Neural progenitor cell (in vitro differentiated cells): ENCODE measurements at regions not wholly inside any gene's neighbourhood (a gene's known extent, or its start where the extent isn't known, plus 50 kb on each side); places are given as distances from the start of the nearest gene placed in this dataset.

ENCODE experiments used
- CTCF ChIP-seq: fragments of 200-600 bp; sonication (generic); IDR thresholded peaks from 2 replicates; pipeline ENCODE4 v1.5.1; 2017; ENCODE audit warnings: antibody characterized with exemption, mild to moderate bottlenecking
- EZH2phosphoT487 ChIP-seq: fragments of 200-600 bp; sonication (generic); IDR thresholded peaks from 2 replicates; pipeline ENCODE4 v1.6.1; 2017; ENCODE audit warnings: antibody characterized with exemption

GRCh38 chr4:138716559-138717335, 298.8 kb upstream of the NOCT start:
- no peak for TF ChIP-seq CTCF
- no peak for TF ChIP-seq EZH2phosphoT487
